ENCODE measurements at regions not wholly inside any gene's neighbourhood (a gene's known extent, or its start where the extent isn't known, plus 50 kb on each side); places are given as distances from the start of the nearest gene placed in this dataset.

DNA sequence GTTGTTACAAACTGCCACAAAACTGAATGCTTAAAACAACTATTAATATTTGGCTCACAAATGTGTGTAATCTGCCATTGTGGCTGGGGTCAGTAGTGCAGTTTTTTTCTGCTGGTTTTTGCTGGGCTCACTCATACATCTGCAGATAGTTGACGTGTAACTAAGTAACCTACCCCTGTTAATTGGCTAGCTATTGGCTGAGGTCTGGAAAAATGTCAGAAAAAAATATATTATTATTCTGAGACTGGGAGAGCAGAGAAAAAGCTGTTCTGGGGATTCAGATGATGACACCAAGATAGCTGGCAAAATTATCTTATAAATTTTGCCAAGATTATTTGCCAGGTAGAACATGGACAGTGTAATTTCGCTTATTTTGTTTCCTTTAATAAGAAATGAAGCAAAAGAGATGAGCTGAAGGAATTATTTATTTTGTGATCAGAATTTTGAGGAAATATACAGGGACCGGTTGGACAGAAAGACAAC, 616.1 kb upstream of the ADAMTS5 start:
- H3K4me1 ChIP-seq (ENCODE audit: control insufficient read depth in 5 of 5, insufficient read depth in 5 of 5, low read length in 5 of 5) = peaks cover 0 to 12% (median 0%) of the 10 kb centered on the region in 5 donors
- no peak overlapping the region for H3K4me3 ChIP-seq (ENCODE audit: low read depth in 1 of 5, low read length in 5 of 5)
- H3K36me3 ChIP-seq (ENCODE audit: control insufficient read depth in 5 of 5, insufficient read depth in 5 of 5, low read length in 5 of 5) = no peaks in the 10 kb centered on the region
- no peaks in the 10 kb centered on the region for H3K9me3 ChIP-seq (ENCODE audit: control insufficient read depth in 5 of 5, low read length in 5 of 5)
- peak overlapping the region; percentile 17 for H3K27ac ChIP-seq (ENCODE audit: low read depth, low read length)
- no peak overlapping the region for H3K9ac ChIP-seq (ENCODE audit: low read length in 5 of 5)
- no peaks in the 10 kb centered on the region for H3K27me3 ChIP-seq (ENCODE audit: control insufficient read depth in 5 of 5, insufficient read depth in 4 of 5, low read length in 5 of 5)

DNA sequence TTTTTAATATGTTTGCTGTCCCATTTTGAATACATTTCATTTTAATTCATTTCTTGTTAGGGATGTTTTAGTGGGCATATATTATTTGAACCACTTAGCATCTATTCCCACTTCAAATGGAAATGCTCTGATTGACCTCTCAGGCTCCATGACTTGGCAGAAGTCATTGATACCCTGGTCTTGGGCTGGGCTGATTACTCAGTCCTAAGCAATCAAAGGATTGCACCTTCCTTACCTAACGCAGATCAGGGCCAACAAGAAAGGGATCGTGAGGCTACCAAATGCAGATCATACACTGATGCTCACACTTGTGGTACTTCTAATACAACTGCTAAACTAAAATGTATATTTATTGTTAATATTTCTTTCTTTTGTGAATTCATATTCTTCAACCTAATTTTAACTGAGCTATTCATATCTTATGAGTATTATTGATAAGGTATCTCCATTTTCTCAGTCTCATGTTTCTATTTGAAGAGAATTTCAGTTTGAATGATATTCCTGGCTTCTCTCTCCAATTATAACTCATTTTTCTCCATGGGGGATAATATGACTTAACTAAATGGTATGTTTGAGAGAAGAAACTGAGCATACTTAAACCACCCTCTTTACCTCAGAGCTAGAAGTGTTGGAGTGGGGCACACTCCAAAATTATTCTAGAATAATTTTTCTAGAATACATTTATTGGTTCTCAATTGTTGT, 615.5 kb upstream of the ADAMTS5 start:
- H3K4me3 ChIP-seq (ENCODE audit: low read depth in 1 of 5, low read length in 5 of 5) = no peak overlapping the region
- no peaks in the 10 kb centered on the region for H3K36me3 ChIP-seq (ENCODE audit: control insufficient read depth in 5 of 5, insufficient read depth in 5 of 5, low read length in 5 of 5)
- peak overlapping the region; percentile 17 for H3K27ac ChIP-seq (ENCODE audit: low read depth, low read length)
- H3K9me3 ChIP-seq (ENCODE audit: control insufficient read depth in 5 of 5, low read length in 5 of 5) = no peaks in the 10 kb centered on the region
- no peaks in the 10 kb centered on the region for H3K27me3 ChIP-seq (ENCODE audit: control insufficient read depth in 5 of 5, insufficient read depth in 4 of 5, low read length in 5 of 5)
- peaks cover 0 to 12% (median 0%) of the 10 kb centered on the region in 5 donors for H3K4me1 ChIP-seq (ENCODE audit: control insufficient read depth in 5 of 5, insufficient read depth in 5 of 5, low read length in 5 of 5)
- no peak overlapping the region for H3K9ac ChIP-seq (ENCODE audit: low read length in 5 of 5)

DNA sequence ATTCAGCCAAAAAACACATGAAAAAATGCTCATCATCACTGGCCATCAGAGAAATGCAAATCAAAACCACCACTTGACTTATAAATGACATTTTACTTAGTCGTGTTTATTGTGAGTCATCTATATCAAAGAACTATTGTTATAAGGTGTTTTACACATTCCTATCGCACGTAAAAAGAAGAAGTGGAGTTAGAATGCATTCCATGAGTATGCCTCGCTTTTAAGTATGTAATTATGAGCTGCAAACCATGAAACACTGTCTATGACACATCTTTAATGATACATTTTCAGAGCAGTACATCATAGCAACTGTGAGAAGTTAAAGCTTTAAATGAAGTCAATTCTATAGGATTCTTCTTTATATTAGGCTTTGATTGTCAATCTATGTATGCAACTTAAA, 614.3 kb upstream of the ADAMTS5 start:
- no peak overlapping the region for H3K4me3 ChIP-seq (ENCODE audit: low read depth in 1 of 5, low read length in 5 of 5)
- H3K9ac ChIP-seq (ENCODE audit: low read length in 5 of 5) = no peak overlapping the region
- no peaks in the 10 kb centered on the region for H3K36me3 ChIP-seq (ENCODE audit: control insufficient read depth in 5 of 5, insufficient read depth in 5 of 5, low read length in 5 of 5)
- H3K9me3 ChIP-seq (ENCODE audit: control insufficient read depth in 5 of 5, low read length in 5 of 5) = no peaks in the 10 kb centered on the region
- no peaks in the 10 kb centered on the region for H3K27me3 ChIP-seq (ENCODE audit: control insufficient read depth in 5 of 5, insufficient read depth in 4 of 5, low read length in 5 of 5)
- peaks cover 0 to 12% (median 0%) of the 10 kb centered on the region in 5 donors for H3K4me1 ChIP-seq (ENCODE audit: control insufficient read depth in 5 of 5, insufficient read depth in 5 of 5, low read length in 5 of 5)
- H3K27ac ChIP-seq (ENCODE audit: low read depth, low read length) = no peak overlapping the region

DNA sequence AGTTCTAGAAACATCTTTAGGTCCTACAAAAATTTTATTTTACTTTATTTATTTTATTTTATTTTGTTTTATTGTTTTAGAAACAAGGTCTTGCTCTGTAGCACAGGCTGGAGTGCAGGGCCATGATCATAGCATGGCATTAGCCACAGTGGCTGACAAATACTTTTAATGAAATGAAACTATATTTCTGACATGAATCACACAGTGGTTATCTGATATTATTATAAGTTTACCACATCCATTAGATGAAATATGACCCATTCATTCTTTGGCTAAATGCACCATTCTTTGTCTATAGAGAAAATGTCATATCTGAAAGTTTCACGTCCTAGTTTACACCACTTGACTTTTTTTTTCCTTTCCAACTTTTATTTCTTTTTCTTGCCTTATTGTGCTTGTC, 613.4 kb upstream of the ADAMTS5 start:
- no peak overlapping the region for H3K4me3 ChIP-seq (ENCODE audit: low read depth in 1 of 5, low read length in 5 of 5)

DNA sequence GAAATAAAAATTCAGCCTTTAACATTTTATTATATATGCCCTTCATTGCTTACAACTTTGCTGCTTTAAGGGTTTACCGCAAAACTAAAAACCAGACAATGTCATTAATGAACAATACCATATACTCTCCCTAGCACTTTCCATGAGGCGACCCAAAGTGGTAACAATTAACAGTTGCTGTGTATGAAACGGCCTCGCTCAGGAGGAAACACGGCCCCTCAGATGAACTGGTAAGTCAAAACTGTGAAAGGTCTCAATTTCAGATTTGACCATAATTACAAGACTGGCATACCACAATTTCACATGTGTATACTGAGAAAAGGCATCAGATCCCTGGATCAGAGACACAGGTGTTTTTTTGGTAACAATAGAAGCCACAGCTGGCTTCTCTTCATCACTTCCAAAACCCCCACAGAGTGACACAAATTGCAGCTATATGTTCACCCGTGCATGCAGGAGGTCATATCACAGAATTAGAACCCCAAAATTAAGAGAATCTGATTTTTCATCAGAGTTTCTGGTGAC, 611.9 kb upstream of the ADAMTS5 start:
- Histone ChIP-seq H3K9me3 (ENCODE audit: control insufficient read depth in 5 of 5, low read length in 5 of 5) (no peaks in the 10 kb centered on the region), H3K27ac (ENCODE audit: low read depth, low read length) (no peak overlapping the region), H3K4me1 (ENCODE audit: control insufficient read depth in 5 of 5, insufficient read depth in 5 of 5, low read length in 5 of 5) (peaks cover 0 to 8% (median 0%) of the 10 kb centered on the region in 5 donors), H3K27me3 (ENCODE audit: control insufficient read depth in 5 of 5, insufficient read depth in 4 of 5, low read length in 5 of 5) (no peaks in the 10 kb centered on the region), H3K4me3 (ENCODE audit: low read depth in 1 of 5, low read length in 5 of 5) (no peak overlapping the region), H3K9ac (ENCODE audit: low read length in 5 of 5) (no peak overlapping the region), H3K36me3 (ENCODE audit: control insufficient read depth in 5 of 5, insufficient read depth in 5 of 5, low read length in 5 of 5) (no peaks in the 10 kb centered on the region)

More for the DNA sequence above, 613.4 kb upstream of the ADAMTS5 start:
- Histone ChIP-seq H3K36me3 (ENCODE audit: control insufficient read depth in 5 of 5, insufficient read depth in 5 of 5, low read length in 5 of 5) (no peaks in the 10 kb centered on the region), H3K9ac (ENCODE audit: low read length in 5 of 5) (no peak overlapping the region), H3K4me1 (ENCODE audit: control insufficient read depth in 5 of 5, insufficient read depth in 5 of 5, low read length in 5 of 5) (peaks cover 0 to 12% (median 0%) of the 10 kb centered on the region in 5 donors), H3K27me3 (ENCODE audit: control insufficient read depth in 5 of 5, insufficient read depth in 4 of 5, low read length in 5 of 5) (no peaks in the 10 kb centered on the region), H3K27ac (ENCODE audit: low read depth, low read length) (no peak overlapping the region), H3K9me3 (ENCODE audit: control insufficient read depth in 5 of 5, low read length in 5 of 5) (no peaks in the 10 kb centered on the region)

DNA sequence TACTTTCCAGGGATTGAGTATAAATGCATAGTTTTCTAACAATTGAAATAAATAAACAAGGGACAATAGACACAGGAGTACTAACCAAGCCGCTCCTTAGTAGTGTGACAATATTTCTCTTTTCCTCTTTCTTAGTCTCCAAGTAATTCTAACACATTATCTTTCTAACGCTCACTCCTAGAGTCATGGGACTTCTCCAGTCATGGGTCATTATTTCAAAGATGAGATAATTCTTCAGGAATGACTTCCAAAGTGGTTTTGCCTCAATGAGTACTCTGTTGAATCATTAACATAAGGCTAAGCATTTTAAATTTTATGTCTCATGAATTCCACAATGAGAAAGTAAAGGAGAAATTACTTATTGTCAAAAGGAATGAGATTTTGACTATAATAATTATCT, 605.8 kb upstream of the ADAMTS5 start:
- Histone ChIP-seq H3K9me3 (ENCODE audit: control insufficient read depth in 5 of 5, low read length in 5 of 5) (no peaks in the 10 kb centered on the region), H3K4me3 (ENCODE audit: low read depth in 1 of 5, low read length in 5 of 5) (no peak overlapping the region), H3K9ac (ENCODE audit: low read length in 5 of 5) (no peak overlapping the region), H3K27ac (ENCODE audit: low read depth, low read length) (no peak overlapping the region), H3K36me3 (ENCODE audit: control insufficient read depth in 5 of 5, insufficient read depth in 5 of 5, low read length in 5 of 5) (no peaks in the 10 kb centered on the region), H3K4me1 (ENCODE audit: control insufficient read depth in 5 of 5, insufficient read depth in 5 of 5, low read length in 5 of 5) (peaks cover 0 to 15% (median 10%) of the 10 kb centered on the region in 5 donors), H3K27me3 (ENCODE audit: control insufficient read depth in 5 of 5, insufficient read depth in 4 of 5, low read length in 5 of 5) (no peaks in the 10 kb centered on the region)

DNA sequence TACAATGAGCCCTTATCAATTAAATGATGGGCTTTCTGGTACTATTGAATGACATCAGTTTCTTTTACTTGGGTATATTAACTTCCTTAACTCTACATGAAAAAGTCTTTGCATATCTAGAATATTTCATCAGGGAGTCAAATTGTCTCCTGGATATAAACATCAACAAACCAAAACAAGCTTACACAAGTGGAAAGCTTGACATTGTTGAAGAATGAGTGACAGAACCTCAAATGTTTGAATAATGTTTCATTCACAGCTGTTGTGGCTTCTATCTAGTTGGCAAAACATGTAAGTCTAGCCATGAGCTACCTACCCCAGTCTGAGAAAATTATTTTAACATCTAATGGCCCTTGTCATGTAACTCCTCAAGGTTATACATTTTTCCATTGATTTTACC, 604.8 kb upstream of the ADAMTS5 start:
- H3K9ac ChIP-seq (ENCODE audit: low read length in 5 of 5) = no peak overlapping the region
- H3K4me3 ChIP-seq (ENCODE audit: low read depth in 1 of 5, low read length in 5 of 5) = no peak overlapping the region

DNA sequence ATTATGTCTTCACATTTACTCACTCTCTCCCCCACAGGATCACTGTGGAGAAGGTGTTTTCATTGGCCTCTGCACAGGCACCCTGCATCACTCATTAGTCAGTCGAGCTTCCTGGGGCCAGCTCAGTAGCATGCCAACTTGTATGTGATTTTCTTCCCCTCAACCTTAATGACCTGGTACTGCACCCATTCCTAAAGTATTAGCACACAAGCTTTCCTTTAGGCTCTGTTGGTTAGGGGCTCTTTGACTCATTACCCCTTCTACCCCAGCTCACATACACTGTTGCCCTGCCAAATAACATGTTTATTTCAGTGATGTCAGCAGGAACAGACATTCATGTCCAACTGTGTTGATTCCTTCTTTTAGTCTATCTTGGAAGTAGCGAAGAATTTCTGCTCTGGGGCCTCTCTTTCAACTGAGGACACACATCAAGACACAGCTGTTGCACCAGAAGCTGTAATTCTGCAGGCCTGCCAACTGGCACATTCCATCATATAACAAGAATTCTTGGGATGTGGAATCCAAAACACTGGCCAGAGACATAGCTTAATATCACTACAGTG, 603.5 kb upstream of the ADAMTS5 start:
- no peak overlapping the region for H3K9ac ChIP-seq (ENCODE audit: low read length in 5 of 5)
- H3K9me3 ChIP-seq (ENCODE audit: control insufficient read depth in 5 of 5, low read length in 5 of 5) = no peaks in the 10 kb centered on the region
- peak overlapping the region; percentile 55 for H3K27ac ChIP-seq (ENCODE audit: low read depth, low read length)
- H3K36me3 ChIP-seq (ENCODE audit: control insufficient read depth in 5 of 5, insufficient read depth in 5 of 5, low read length in 5 of 5) = no peaks in the 10 kb centered on the region
- peaks cover 0 to 15% (median 10%) of the 10 kb centered on the region in 5 donors for H3K4me1 ChIP-seq (ENCODE audit: control insufficient read depth in 5 of 5, insufficient read depth in 5 of 5, low read length in 5 of 5)
- no peak overlapping the region for H3K4me3 ChIP-seq (ENCODE audit: low read depth in 1 of 5, low read length in 5 of 5)
- H3K27me3 ChIP-seq (ENCODE audit: control insufficient read depth in 5 of 5, insufficient read depth in 4 of 5, low read length in 5 of 5) = no peaks in the 10 kb centered on the region

More for the DNA sequence above, 604.8 kb upstream of the ADAMTS5 start:
- Histone ChIP-seq H3K9me3 (ENCODE audit: control insufficient read depth in 5 of 5, low read length in 5 of 5) (no peaks in the 10 kb centered on the region), H3K36me3 (ENCODE audit: control insufficient read depth in 5 of 5, insufficient read depth in 5 of 5, low read length in 5 of 5) (no peaks in the 10 kb centered on the region), H3K27me3 (ENCODE audit: control insufficient read depth in 5 of 5, insufficient read depth in 4 of 5, low read length in 5 of 5) (no peaks in the 10 kb centered on the region), H3K27ac (ENCODE audit: low read depth, low read length) (no peak overlapping the region), H3K4me1 (ENCODE audit: control insufficient read depth in 5 of 5, insufficient read depth in 5 of 5, low read length in 5 of 5) (peaks cover 0 to 15% (median 10%) of the 10 kb centered on the region in 5 donors)

DNA sequence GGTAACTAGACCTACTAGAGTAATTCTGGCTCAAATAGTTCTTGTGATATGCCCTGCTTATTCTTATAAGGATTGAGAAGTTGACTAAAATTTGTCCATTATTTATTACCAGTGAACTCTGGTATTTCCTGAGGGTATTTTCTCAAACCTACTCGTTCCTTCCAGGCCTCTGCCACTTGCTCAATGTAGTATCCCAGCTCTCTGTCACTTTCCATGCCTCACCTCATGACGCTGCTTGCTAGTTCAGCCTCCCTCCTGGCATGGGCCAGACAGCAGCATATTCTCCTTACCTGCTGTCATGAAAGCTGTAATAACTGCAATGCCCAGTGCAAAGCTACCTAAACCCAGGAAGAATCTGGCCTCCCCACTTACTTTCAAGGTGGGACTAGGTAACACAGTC, 602.9 kb upstream of the ADAMTS5 start:
- Histone ChIP-seq H3K36me3 (ENCODE audit: control insufficient read depth in 5 of 5, insufficient read depth in 5 of 5, low read length in 5 of 5) (no peaks in the 10 kb centered on the region), H3K27ac (ENCODE audit: low read depth, low read length) (peak overlapping the region; percentile 55), H3K27me3 (ENCODE audit: control insufficient read depth in 5 of 5, insufficient read depth in 4 of 5, low read length in 5 of 5) (no peaks in the 10 kb centered on the region), H3K9ac (ENCODE audit: low read length in 5 of 5) (no peak overlapping the region), H3K4me1 (ENCODE audit: control insufficient read depth in 5 of 5, insufficient read depth in 5 of 5, low read length in 5 of 5) (peaks cover 0 to 15% (median 10%) of the 10 kb centered on the region in 5 donors), H3K9me3 (ENCODE audit: control insufficient read depth in 5 of 5, low read length in 5 of 5) (no peaks in the 10 kb centered on the region), H3K4me3 (ENCODE audit: low read depth in 1 of 5, low read length in 5 of 5) (no peak overlapping the region)

DNA sequence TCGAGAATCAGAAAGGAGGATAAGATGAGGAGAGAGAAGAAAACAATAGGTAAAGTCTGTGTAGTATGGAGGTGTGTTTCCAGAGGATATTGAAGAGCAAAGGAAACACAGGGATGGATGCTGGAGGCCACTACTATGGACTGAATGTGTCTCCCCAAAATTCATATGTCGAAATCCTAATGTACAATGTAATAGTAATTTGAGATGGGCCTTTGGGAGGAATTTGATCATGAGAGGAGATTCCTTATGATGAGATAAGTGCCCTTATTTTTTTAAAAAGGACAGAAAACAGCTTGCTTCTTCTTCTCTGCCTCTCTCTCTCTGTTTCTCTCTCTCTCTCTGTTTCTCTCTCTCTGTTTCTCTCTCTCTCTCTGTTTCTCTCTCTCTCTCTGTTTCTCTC, 602.2 kb upstream of the ADAMTS5 start:
- Histone ChIP-seq H3K27ac (ENCODE audit: low read depth, low read length) (peak overlapping the region; percentile 6), H3K9ac (ENCODE audit: low read length in 5 of 5) (no peak overlapping the region)

More for the DNA sequence above, 602.2 kb upstream of the ADAMTS5 start:
- Histone ChIP-seq H3K4me3 (ENCODE audit: low read depth in 1 of 5, low read length in 5 of 5) (no peak overlapping the region), H3K36me3 (ENCODE audit: control insufficient read depth in 5 of 5, insufficient read depth in 5 of 5, low read length in 5 of 5) (no peaks in the 10 kb centered on the region), H3K9me3 (ENCODE audit: control insufficient read depth in 5 of 5, low read length in 5 of 5) (no peaks in the 10 kb centered on the region), H3K27me3 (ENCODE audit: control insufficient read depth in 5 of 5, insufficient read depth in 4 of 5, low read length in 5 of 5) (no peaks in the 10 kb centered on the region), H3K4me1 (ENCODE audit: control insufficient read depth in 5 of 5, insufficient read depth in 5 of 5, low read length in 5 of 5) (peaks cover 0 to 15% (median 10%) of the 10 kb centered on the region in 5 donors)

All from subcutaneous abdominal adipose tissue (tissue), 5 donors.